ENCODE measurements at regions not wholly inside any gene's neighbourhood (a gene's known extent, or its start where the extent isn't known, plus 50 kb on each side); places are given as distances from the start of the nearest gene placed in this dataset.

DNA sequence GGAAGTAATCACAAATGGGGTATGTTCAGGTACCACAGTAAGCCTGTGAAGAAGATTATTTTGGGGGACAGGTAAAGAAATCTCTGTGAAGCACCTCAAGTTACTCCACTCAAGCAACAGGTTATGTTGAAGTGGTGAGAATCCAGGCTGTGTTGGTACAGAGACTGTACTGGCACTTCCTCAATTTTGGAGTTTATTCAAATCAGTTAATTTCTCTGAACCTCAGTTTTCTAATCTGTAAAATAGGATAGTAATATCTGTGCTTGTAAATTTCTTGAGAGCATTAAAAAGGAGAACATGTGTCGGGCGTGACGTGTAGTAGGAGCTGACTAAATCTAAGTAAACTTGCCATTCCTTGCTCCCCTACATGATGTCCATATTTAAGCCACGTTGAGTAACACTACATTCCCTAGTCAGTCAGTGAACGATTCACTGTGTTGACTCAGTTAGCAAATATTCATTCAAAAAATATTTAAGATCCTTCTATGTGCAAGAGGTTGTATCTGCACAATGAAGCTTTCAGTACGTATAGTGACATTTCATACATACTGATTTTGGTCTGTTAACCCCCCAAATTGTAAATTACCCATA, 504.2 kb downstream of the ZEB2 start:
- Histone ChIP-seq H3K79me2 (ENCODE audit: insufficient read depth, low read length) (no peaks in the 10 kb centered on the region), H3K36me3 (ENCODE audit: low read length) (no peaks in the 10 kb centered on the region), H3K27ac (ENCODE audit: low read depth, low read length) (no peak overlapping the region), H3K9ac (ENCODE audit: low read length) (no peak overlapping the region), H3K9me2 (replicated peaks; ENCODE audit: insufficient read depth, low read length) (no peaks in the 10 kb centered on the region), H3K27me3 (ENCODE audit: low read length) (no peaks in the 10 kb centered on the region), H3K4me3 (ENCODE audit: insufficient read depth, low read length, poor library complexity, severe bottlenecking) (no peak overlapping the region), H4K20me1 (ENCODE audit: low read depth, low read length) (no peaks in the 10 kb centered on the region), H3K4me2 (ENCODE audit: low read depth, low read length, poor library complexity, severe bottlenecking) (no peak overlapping the region), H2AFZ (ENCODE audit: low read depth, low read length, severe bottlenecking) (no peak overlapping the region), H3K9me3 (ENCODE audit: insufficient read depth, low read length) (no peaks in the 10 kb centered on the region), H3F3A (ENCODE audit: insufficient read depth) (no peaks in the 10 kb centered on the region)
- TF ChIP-seq, protein P1, sequence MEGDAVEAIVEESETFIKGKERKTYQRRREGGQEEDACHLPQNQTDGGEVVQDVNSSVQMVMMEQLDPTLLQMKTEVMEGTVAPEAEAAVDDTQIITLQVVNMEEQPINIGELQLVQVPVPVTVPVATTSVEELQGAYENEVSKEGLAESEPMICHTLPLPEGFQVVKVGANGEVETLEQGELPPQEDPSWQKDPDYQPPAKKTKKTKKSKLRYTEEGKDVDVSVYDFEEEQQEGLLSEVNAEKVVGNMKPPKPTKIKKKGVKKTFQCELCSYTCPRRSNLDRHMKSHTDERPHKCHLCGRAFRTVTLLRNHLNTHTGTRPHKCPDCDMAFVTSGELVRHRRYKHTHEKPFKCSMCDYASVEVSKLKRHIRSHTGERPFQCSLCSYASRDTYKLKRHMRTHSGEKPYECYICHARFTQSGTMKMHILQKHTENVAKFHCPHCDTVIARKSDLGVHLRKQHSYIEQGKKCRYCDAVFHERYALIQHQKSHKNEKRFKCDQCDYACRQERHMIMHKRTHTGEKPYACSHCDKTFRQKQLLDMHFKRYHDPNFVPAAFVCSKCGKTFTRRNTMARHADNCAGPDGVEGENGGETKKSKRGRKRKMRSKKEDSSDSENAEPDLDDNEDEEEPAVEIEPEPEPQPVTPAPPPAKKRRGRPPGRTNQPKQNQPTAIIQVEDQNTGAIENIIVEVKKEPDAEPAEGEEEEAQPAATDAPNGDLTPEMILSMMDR (IDR thresholded peaks at IDR 0.05; ENCODE audit: insufficient read depth, low read length, poor library complexity, severe bottlenecking), result no peak
- no peak for TF ChIP-seq EZH2phosphoT487 (conservative IDR thresholded peaks at IDR 0.05; ENCODE audit: low read length)

DNA sequence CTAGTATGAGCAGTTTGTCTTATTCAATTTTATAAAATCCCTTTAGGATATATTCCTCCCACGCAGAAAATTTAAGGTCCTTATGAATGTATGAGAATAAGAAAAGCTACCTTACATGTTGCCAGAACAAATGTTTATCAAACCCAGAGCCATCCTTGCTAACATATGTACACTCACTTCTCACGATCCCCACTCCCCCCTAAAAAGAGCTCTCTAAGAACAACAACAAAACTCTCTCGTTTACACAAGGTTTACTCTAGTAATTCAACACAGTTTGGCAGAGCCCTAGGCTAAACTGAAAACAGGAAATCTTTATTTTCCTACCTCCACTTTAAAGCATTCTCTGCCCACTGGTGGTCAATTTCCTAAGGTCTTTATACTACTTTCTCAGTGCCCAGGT, 504.9 kb downstream of the ZEB2 start:
- Histone ChIP-seq H3K36me3 (ENCODE audit: low read length) (no peaks in the 10 kb centered on the region), H2AFZ (ENCODE audit: low read depth, low read length, severe bottlenecking) (no peak overlapping the region), H3K9me2 (replicated peaks; ENCODE audit: insufficient read depth, low read length) (no peaks in the 10 kb centered on the region), H3K9ac (ENCODE audit: low read length) (no peak overlapping the region), H3K4me3 (ENCODE audit: insufficient read depth, low read length, poor library complexity, severe bottlenecking) (no peak overlapping the region), H3K9me3 (ENCODE audit: insufficient read depth, low read length) (no peaks in the 10 kb centered on the region), H3F3A (ENCODE audit: insufficient read depth) (no peaks in the 10 kb centered on the region), H4K20me1 (ENCODE audit: low read depth, low read length) (no peaks in the 10 kb centered on the region), H3K4me2 (ENCODE audit: low read depth, low read length, poor library complexity, severe bottlenecking) (no peak overlapping the region), H3K27ac (ENCODE audit: low read depth, low read length) (no peak overlapping the region), H3K27me3 (ENCODE audit: low read length) (no peaks in the 10 kb centered on the region), H3K79me2 (ENCODE audit: insufficient read depth, low read length) (no peaks in the 10 kb centered on the region)
- TF ChIP-seq, protein P1 (IDR thresholded peaks at IDR 0.05; ENCODE audit: insufficient read depth, low read length, poor library complexity, severe bottlenecking), result no peak
- no peak for TF ChIP-seq EZH2phosphoT487 (conservative IDR thresholded peaks at IDR 0.05; ENCODE audit: low read length)

DNA sequence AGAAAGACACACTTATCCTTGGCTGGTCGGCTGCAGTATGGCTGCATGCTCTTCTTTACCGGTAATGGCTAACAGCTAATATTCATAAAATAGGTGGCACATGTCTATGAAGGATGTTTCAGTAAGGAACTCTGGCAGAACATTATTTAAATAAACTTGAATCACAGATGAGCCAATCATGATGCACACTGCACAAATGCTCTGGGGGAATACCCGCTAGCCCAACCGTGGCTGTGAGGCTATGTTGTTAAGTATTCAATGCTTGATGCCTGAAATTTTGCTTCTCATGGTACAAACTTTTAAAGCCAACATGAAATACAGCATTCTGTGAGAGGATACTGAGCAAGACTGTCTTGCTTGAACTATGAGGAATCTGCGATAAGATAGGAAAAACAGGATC, 505.8 kb downstream of the ZEB2 start:
- no peak overlapping the region for H3K9ac ChIP-seq (ENCODE audit: low read length)
- H3K36me3 ChIP-seq (ENCODE audit: low read length), result no peaks in the 10 kb centered on the region
- no peaks in the 10 kb centered on the region for H3K27me3 ChIP-seq (ENCODE audit: low read length)
- no peaks in the 10 kb centered on the region for H3K79me2 ChIP-seq (ENCODE audit: insufficient read depth, low read length)
- no peak overlapping the region for H3K27ac ChIP-seq (ENCODE audit: low read depth, low read length)
- H3K9me3 ChIP-seq (ENCODE audit: insufficient read depth, low read length), result no peaks in the 10 kb centered on the region
- no peaks in the 10 kb centered on the region for H4K20me1 ChIP-seq (ENCODE audit: low read depth, low read length)
- TF ChIP-seq EZH2phosphoT487 (conservative IDR thresholded peaks at IDR 0.05; ENCODE audit: low read length), result no peak
- TF ChIP-seq, protein P1 (IDR thresholded peaks at IDR 0.05; ENCODE audit: insufficient read depth, low read length, poor library complexity, severe bottlenecking), result no peak
- no peak overlapping the region for H2AFZ ChIP-seq (ENCODE audit: low read depth, low read length, severe bottlenecking)
- no peak overlapping the region for H3K4me3 ChIP-seq (ENCODE audit: insufficient read depth, low read length, poor library complexity, severe bottlenecking)
- H3K4me2 ChIP-seq (ENCODE audit: low read depth, low read length, poor library complexity, severe bottlenecking), result no peak overlapping the region
- no peaks in the 10 kb centered on the region for H3K9me2 ChIP-seq (replicated peaks; ENCODE audit: insufficient read depth, low read length)
- H3F3A ChIP-seq (ENCODE audit: insufficient read depth), result no peaks in the 10 kb centered on the region

Measured in SU-DHL-6 (cell line).